ENCODE measurements at regions not wholly inside any gene's neighbourhood (a gene's known extent, or its start where the extent isn't known, plus 50 kb on each side); places are given as distances from the start of the nearest gene placed in this dataset.
"Not testable (repeated sequence)": the region's sequence is repeated elsewhere in the genome, so short reads cannot be mapped to it uniquely, and the experiment has no call there.

DNA sequence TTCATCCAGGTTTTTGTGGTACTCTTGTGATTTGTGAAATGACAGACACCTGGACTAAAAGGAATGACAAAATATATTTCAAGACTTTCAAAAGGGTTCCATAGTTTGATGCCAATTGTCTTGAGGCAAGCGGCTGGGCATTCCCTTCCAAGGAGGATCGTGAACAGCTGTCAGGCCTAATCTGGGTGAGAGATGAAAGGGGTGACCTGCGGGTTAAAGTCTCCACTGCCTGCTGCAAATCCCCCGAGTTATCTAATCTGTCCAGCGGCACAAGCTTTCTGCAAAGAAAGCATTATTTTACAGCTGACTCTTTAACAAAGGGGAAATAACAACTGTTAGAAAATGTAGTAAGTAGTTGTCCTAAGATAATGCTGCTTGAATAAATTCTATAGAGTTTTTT, 128.7 kb upstream of the MB21D2 start:
- H3K4me3 ChIP-seq (ENCODE audit: low read depth, low read length), result no peak overlapping the region
- TF ChIP-seq, protein P1, sequence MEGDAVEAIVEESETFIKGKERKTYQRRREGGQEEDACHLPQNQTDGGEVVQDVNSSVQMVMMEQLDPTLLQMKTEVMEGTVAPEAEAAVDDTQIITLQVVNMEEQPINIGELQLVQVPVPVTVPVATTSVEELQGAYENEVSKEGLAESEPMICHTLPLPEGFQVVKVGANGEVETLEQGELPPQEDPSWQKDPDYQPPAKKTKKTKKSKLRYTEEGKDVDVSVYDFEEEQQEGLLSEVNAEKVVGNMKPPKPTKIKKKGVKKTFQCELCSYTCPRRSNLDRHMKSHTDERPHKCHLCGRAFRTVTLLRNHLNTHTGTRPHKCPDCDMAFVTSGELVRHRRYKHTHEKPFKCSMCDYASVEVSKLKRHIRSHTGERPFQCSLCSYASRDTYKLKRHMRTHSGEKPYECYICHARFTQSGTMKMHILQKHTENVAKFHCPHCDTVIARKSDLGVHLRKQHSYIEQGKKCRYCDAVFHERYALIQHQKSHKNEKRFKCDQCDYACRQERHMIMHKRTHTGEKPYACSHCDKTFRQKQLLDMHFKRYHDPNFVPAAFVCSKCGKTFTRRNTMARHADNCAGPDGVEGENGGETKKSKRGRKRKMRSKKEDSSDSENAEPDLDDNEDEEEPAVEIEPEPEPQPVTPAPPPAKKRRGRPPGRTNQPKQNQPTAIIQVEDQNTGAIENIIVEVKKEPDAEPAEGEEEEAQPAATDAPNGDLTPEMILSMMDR (IDR thresholded peaks at IDR 0.05; ENCODE audit: low read depth, low read length), result no peak

DNA sequence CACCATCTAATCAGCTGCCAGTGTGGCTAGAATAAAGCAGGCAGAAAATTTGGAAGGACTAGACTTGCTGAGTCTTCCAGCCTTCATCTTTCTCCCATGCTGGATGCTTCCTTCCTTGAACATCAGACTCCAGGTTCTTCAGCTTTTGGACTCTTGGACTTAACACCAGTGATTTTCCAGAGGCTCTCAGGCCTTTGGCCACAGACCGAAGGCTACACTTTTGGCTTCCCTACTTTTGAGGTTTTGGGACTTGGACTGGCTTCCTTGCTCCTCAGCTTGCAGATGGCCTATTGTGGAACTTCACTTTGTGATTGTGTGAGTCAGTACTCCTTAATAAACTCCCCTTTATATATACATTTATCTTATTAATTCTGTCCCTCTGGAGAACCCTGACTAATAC, 129.8 kb upstream of the MB21D2 start:
- not testable (repeated sequence) for H3K4me3 ChIP-seq (ENCODE audit: low read depth, low read length)

DNA sequence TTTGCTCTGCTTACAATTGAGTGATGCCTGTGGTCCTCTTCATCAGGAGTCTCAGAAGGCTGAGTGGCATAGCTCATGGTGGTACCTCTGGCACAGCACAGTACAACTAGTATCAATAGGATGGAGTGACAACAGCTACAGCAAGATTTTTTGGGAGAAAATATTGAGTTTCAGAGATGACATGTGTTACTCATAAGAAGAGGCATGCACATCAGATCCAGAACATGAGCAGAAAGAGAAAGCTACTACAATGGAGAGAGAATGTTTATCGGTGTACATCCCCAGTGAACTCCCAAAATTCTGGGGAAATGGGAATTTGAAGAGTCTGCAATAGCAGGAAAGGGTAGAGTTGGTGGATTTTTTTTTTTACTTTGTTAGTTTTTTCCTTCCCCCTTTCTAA, 130.5 kb upstream of the MB21D2 start:
- TF ChIP-seq, protein P1 (IDR thresholded peaks at IDR 0.05; ENCODE audit: low read depth, low read length), result no peak
- no peak overlapping the region for H3K4me3 ChIP-seq (ENCODE audit: low read depth, low read length)

DNA sequence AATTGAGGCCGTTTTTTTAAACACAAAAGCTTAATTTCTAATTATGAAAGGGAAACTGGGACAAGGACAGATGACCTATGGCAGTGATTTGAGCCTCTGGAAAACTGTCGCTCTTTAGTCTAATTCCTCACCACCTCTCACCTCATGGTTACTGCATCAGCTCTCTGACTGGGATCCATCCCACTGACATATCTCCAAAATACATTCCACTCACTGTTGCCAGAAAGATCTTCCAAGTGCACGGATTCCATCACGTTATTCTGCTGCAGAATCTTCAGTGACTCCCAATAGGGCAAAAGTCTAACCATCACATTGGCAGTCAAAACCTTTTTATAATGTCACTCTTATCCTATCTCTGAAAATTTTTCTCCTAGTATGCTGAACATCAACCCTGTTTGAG, 132.3 kb upstream of the MB21D2 start:
- TF ChIP-seq, protein P1 (IDR thresholded peaks at IDR 0.05; ENCODE audit: low read depth, low read length), result no peak
- no peak overlapping the region for H3K4me3 ChIP-seq (ENCODE audit: low read depth, low read length)

DNA sequence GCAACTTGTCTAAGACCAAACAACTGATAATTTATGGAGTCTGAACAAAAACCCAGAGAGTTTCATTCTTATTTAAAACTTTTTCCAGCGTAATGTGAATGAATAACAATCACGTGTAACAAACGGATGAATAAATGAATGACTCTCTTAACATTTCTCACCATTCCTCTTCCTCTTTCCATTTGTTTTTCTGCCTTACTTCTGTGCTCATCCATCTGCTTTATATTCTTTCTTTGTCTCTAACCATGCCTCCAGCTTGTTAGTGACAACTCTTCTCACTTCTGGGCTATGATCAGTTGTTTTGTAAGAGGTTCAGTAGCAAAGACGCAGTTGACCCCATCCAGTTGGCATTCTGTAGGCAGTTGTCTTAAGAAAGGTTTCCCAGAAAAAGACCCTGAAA, 133.7 kb upstream of the MB21D2 start:
- H3K4me3 ChIP-seq (ENCODE audit: low read depth, low read length), result no peak overlapping the region
- TF ChIP-seq, protein P1 (IDR thresholded peaks at IDR 0.05; ENCODE audit: low read depth, low read length), result no peak

DNA sequence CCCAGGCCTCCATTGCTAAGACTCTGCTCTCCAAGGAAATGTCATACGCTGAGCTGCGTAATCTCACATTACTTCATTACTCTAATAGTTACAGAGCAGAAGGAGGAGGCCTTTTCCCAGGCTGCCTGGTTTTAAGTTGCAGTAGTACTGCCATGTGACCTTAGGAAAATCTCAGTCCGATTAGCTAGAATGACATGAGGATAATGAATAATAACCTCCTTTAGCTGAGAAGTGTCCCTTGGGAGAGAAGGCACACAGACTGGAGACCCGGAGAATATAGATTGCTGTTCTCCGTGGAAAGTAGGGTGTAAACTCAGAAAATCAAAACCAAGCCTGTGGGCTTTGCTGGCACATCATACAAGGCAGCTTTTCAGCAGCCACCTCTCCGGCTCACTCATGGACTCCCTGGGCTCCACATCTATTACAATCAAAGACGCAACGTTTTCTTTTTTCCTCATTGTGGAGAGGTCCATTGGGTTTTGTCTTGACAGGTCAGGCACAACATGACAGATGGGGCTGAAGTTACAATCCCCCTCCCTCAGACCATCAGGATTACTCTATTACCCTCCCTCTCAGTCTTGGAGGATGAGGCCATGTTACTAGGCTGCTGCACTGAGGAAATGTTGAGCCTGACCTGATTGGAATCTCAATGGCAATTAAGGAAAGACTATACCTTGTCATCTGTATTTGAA, 134.8 kb upstream of the MB21D2 start:
- TF ChIP-seq, protein P1 (IDR thresholded peaks at IDR 0.05; ENCODE audit: low read depth, low read length), result no peak
- H3K4me3 ChIP-seq (ENCODE audit: low read depth, low read length), result no peak overlapping the region

DNA sequence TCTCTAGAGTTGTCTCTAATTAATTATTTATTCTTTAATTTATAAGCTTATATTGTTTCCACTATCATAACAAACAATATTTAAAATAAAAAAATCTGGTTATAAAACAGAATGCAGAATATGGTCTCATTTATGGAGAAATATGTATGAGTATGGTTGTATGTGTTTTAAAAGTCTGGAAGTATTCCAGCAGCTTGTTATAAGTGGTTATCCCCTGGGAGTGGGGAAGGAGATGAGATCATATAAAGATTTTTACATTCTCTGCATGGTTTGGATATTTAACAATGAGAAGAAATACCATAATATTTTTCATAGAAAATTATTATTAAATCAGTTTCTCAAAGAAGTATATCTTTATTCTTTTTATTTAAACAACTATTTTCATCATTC, 135.4 kb upstream of the MB21D2 start:
- TF ChIP-seq, protein P1 (IDR thresholded peaks at IDR 0.05; ENCODE audit: low read depth, low read length), result no peak
- no peak overlapping the region for H3K4me3 ChIP-seq (ENCODE audit: low read depth, low read length)

DNA sequence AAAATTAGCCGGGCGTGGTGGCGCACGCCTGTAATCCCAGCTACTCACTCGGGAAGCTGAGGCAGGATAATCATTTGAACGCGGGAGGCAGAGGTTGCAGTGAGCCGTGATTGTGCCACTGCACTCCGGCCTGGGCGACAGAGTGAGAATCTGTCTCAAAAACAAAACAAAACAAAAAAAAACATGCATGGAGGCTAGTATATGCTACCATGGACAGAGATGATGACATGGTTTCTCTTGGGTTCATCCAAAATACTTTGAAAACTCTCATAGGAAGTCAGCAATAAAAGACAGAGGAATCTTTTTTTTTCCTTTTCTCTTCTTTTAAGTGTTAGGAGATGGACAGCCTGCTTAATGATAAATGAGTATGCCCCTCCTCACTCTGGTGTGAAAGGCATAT, 137.7 kb upstream of the MB21D2 start:
- TF ChIP-seq, protein P1 (IDR thresholded peaks at IDR 0.05; ENCODE audit: low read depth, low read length), result no peak
- no peak overlapping the region for H3K4me3 ChIP-seq (ENCODE audit: low read depth, low read length)

All from WI38 (cell line).